IPS-18c (cell line): ENCODE measurements at regions not wholly inside any gene's neighbourhood (a gene's known extent, or its start where the extent isn't known, plus 50 kb on each side); places are given as distances from the start of the nearest gene placed in this dataset.

ENCODE experiments used
- H3K4me3 ChIP-seq: 2 replicates; pipeline ENCODE4 v1.7.0; 2013; ENCODE audit warnings: low read depth, mild to moderate bottlenecking, low read length, moderate library complexity; ENCODE audit not compliant: insufficient read depth
- H3K9me3 ChIP-seq: one replicate; pipeline ENCODE4 v1.6.1; 2013; ENCODE audit warnings: mild to moderate bottlenecking, low read length, moderate library complexity; ENCODE audit not compliant: control insufficient read depth, insufficient read depth

DNA sequence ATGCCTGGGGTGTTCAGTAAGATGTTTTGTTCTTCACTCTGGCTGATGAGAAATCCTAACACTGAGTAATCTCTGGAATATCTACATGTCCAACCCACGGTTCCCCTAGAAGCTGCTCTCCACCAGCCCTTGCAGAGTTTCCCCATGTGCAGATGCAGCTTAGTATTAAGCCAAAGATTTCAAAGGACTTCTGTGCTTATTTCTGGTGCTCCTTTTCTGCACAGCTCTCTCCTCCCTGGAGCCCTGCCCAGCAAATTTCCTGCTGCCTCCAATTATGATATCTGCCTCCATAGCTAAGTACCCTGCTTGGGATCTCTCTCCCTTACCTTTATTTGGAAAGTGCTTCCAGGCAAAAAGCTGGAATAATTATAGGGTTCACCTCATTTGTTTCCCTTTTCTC is 949.3 kb downstream of the BCL11A start:
- Histone ChIP-seq H3K9me3 (no peaks in the 10 kb centered on the region), H3K4me3 (no peak overlapping the region)

DNA sequence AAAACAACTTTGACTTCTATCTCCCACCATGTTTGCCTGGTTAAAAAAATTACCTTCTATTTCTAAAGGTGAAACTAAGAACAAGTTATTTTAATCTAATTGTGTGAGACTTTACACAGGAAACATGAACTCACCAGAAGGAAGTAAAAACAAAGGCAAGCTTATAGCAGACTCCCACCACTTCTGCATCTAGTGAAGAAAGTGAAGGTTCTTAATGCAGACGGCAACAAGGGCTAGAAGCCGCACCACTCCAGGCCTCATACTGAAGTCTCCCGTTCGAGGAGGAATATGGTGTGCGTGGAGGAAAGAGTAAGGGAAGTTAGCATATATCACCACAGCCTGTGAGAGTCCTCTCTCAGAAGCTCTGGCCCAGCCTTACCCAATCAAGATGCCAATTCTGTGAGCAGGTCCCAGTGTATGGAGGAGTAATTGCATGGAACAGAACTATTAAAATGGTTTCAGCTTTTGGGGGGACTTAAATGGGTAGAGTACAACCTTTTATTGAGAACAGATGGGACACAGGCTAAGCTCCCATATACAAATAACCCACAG is 958.7 kb downstream of the BCL11A start:
- H3K4me3 ChIP-seq, result no peak overlapping the region

DNA sequence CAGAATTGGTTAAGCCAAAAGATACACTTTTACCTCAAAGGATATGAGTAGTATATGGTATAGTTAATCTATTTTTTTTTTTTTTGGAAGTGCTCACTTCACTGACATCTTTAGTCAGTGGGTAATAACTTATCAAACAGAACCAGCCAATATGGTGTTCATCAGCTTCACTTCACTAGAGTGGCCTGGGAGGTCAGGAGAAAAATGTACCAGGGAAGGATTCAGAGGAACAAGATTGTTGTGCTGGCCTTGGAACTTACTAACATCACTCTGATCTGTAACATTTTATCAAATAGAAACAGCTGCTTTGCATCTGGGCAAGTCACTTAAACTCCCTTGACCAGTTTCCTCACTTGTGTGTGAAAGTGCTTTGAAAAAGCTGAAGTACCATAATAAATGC is 962.7 kb downstream of the BCL11A start:
- H3K9me3 ChIP-seq, result no peaks in the 10 kb centered on the region
- H3K4me3 ChIP-seq, result no peak overlapping the region

More for the DNA sequence above, 958.7 kb downstream of the BCL11A start:
- no peaks in the 10 kb centered on the region for H3K9me3 ChIP-seq

DNA sequence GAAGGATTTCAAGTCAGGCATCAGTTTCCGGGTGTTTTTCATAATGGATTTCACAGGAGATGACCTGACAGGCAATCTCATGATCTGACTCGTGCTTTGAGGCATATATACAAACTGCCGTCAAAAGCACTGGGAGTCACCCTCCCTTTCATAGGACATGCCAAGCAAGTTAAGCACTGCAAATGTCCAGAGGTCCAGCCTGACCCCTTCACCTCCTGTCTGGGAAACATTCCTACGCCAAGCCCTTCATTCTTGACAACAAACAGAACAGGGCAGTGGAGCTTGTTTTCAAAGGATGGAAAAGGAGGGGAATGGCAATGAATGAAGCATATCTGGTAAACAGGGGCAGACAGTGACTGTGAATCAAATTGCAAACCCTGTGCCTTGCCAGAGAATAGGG is 963.6 kb downstream of the BCL11A start:
- Histone ChIP-seq H3K9me3 (no peaks in the 10 kb centered on the region), H3K4me3 (no peak overlapping the region)

DNA sequence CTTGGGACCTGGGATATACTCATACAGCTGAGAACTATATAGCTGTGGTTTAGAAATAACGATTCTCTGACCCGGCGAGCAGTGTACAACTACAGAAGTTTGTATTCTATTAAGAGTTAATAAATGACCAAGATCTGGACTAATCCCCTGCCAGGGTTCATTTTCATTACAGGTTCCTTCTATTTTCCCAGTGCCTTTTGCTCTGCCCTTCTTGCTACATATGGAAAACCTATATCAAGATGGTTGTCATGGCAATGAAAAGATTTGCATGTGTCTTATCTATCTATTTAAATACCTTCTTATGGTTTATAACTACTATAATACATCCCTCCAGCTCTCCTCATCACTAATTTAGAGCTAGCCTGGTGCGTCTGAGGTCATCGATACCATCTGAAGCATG is 965.2 kb downstream of the BCL11A start:
- Histone ChIP-seq H3K4me3 (no peak overlapping the region), H3K9me3 (no peaks in the 10 kb centered on the region)

DNA sequence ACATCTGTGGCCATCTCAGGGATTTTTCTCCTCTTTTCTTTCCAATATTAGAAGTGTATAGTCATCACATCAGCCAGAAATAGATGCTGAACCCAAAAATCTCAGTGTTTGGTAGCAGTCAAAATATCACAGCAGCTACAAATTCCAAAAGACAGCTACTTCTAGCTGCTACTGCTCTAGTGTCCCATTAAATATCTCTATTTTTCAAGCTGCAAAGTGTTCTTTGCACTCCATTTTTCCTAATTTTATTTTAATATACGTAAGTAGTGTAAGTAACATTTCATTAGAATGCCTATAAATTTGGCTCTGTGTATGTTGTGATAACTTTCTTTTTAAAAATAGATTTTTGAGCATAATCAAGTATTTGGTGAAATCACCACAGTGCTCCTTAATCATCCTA is 967.3 kb downstream of the BCL11A start:
- no peak overlapping the region for H3K4me3 ChIP-seq
- no peaks in the 10 kb centered on the region for H3K9me3 ChIP-seq

DNA sequence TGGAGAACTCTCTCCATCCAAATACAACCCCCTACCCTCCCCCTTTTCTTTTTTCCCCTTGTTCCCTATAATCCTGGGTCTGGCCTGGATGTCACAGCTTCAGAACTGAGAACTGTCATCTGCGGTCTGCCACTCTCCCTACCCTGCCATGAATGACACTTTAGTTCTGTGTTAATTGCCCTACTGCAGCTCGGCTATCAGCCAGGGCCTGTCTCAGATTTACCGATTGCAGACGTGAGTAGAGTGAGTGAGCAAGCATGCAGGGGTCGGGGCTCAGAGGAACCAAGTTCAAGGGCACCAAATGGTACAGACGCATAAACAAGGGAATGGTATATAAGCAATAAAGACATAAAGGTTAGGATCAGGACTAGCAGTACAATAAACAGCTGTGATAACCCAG is 967.8 kb downstream of the BCL11A start:
- no peak overlapping the region for H3K4me3 ChIP-seq
- no peaks in the 10 kb centered on the region for H3K9me3 ChIP-seq

DNA sequence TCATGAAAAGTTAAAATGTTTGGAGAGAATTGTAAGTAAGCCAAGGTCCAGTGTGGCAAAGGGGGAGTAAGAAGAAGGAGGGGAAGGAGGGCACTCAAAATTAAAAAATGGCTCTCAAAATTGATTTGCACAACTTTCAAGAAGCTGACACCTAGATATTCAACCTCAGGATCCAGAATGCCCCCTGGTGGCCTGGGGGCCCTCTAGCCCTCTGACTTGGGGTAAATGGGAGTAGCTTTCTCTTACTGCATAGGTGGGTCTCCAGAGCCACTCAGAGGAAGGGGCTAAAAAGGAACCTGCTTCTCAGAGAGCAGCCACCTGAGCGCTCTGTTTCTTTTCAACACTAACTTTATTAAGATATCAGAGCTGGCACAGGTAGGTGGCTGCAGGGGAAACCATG is 968.5 kb downstream of the BCL11A start:
- Histone ChIP-seq H3K9me3 (no peaks in the 10 kb centered on the region), H3K4me3 (no peak overlapping the region)

DNA sequence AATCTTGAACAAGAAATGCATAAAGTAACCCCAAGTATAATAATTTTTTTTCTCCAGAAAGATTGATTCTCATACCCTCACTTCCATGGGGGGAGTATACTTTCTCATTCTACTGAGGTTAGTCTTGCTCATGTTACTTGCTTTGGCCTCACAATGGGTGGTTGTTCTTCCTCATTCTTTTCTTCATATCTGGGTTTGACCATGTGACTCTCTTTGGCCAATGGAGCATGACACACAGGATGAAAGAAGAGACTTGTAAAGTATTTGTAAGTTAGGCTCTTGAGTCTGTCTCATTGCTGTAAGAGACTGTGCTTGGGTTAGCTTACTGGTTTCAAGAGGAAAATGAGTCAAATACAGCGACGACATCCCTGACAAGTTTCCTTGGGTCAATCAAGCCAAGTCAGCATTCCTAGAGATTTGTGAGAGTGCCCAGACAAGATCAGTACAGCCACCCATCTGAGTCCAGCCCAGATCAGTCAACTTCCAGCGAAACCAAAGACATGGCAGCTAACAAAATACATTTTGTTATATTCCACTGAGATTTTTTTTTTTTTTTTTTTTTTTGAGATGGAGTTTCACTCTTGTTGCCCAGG is 970.2 kb downstream of the BCL11A start:
- Histone ChIP-seq H3K9me3 (no peaks in the 10 kb centered on the region), H3K4me3 (no peak overlapping the region)

DNA sequence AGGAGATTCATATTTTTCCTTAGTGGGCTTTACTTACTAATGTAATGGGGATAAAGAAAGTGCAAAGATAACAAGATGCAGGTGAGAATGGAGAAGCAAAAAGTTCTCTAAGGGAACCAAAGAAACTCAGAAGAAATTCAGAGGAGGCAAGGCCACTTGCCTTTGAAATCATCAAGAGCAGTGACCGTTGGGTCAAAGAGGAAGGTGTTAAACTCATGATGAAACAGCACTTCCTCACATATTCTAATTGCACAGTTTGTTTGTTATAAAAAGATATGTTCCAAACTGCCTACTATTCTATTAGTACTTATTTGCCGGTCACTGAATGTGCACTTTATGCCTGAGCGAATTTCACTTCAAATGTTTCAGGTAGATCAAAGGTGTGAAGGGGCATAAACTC is 975.1 kb downstream of the BCL11A start:
- H3K9me3 ChIP-seq, result no peaks in the 10 kb centered on the region
- no peak overlapping the region for H3K4me3 ChIP-seq

DNA sequence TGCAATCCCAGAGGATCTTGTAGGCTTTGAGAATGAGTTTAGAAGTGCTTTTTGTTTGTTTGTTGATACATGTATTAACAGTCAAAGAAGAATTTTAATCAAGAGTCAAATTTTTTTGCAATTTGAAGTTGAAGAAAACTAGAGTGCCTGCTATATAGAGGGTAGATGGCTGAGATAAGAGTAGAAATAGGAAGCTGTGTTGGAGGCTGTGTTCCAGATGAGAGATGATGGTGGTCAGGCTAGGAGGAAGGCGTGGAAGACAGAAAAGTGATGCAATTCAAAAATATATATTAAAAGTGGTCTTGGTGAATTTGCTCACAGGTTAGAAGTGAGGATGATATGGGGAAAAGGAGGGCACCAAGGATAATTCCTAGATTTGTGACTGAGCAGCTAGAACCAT is 978.3 kb downstream of the BCL11A start:
- Histone ChIP-seq H3K4me3 (no peak overlapping the region), H3K9me3 (no peaks in the 10 kb centered on the region)

DNA sequence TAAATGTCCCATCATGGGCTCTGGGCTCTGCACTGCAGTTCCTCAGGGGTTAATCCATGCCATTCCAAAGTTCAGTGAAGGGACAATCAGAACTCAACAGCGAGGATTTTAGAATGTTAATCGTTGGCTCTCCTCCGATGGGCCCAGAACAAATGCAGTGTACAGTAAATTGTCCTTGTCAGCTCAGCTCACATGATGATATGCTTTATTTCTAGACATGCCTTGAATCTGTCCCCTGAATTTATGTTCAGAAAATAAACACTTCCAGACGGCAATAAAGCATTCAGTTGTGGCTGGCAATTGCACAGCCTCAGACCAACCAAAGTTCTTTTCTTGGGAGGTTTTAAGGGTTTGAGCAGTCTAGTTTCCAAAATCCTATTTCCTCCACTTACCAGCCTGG is 981.2 kb downstream of the BCL11A start:
- Histone ChIP-seq H3K4me3 (no peak overlapping the region), H3K9me3 (no peaks in the 10 kb centered on the region)

DNA sequence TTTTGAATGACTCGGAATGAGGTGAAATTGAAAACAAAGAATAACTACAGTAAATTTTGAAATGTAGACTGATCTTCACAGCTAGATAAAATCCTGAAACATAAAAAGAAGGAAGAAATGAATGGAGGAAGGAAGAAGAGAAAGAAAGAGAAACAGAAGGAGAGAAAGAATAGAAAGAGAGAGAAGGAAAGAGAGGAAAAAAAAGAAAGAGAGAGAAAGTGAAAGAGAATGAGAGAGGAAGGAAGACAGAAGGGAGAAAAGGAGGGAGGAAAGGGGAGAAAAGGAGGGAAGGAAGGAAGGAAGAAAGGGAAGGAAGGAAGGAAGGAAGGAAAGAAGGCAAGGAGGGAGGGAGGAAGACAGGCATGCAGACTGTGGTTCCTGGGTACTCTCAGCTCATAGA is 982.6 kb downstream of the BCL11A start:
- Histone ChIP-seq H3K9me3 (no peaks in the 10 kb centered on the region), H3K4me3 (no peak overlapping the region)

DNA sequence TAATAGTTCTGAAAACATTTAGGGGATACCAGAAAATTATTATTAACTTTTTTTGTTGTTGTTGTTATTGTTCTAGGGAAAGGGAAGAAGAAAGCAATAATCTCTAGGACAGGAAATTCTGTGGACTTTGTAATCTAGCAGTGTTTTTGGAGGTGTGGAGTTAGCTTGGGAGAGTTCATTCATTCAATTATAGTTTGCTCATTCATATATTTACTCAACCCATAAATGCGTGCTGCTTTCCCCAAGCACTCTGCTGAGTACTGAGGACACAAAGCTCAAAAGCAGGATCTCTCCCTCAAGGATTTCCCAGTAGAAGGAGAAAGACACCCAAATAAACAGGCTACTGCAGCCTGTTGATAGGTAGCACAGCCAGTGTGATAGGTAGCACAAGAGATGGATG is 984.3 kb downstream of the BCL11A start:
- Histone ChIP-seq H3K9me3 (no peaks in the 10 kb centered on the region), H3K4me3 (no peak overlapping the region)

DNA sequence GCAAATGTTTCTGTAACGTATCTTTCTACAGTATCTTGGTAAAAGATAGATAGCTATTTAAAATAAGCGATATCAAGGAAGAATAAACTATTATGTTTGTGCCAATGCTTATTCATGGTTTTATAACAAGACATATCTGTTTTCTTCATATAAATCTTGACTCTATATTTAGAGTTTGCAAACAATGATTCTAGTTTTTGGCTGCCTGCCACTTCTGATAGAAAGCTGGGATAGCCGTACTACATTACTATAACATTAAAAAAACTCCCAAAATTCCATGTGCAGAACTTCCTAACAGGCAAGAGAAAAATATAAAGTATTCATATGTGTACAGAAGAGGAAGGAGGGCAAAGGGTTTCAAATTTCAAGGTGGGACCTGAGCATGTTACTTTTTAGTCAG is 985.0 kb downstream of the BCL11A start:
- Histone ChIP-seq H3K9me3 (no peaks in the 10 kb centered on the region), H3K4me3 (no peak overlapping the region)

DNA sequence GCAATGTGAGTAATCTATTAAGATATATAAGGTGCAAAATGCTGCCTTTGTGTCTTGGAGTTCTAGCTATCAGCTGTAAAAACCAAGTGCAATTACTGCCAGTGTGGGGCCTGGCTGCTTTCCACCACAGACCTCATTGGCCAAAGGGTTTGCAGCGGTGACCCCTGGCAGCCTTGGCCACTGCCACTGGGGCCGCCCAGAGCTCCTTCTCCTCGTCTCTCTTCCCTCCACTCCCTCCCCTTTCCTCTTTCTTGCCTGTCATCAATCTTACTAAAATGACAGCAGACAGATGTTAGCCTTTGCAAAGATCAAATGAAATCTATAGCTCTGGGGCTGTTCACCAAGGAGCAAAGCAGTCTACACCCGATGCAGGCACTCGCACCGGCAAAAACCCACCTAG is 986.3 kb downstream of the BCL11A start:
- no peak overlapping the region for H3K4me3 ChIP-seq

DNA sequence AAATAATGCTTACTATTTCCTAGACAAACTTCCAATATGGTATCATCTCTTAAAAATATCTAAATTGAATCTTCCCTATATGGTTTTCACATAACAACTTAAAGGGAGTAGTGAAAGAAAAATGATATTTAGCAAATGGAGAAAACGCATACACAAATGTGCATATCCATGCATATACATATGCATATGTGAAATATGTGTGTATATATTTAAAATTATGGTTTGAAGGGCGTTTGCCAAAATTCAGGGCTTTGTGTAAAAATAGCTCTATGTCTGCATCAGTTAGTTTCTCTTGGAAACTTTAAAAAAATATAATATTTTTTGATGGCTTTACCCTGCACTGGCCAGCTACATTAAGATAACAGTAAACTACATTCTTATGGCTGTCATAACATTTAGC is 986.7 kb downstream of the BCL11A start:
- Histone ChIP-seq H3K4me3 (no peak overlapping the region), H3K9me3 (no peaks in the 10 kb centered on the region)

More for the DNA sequence above, 986.3 kb downstream of the BCL11A start:
- no peaks in the 10 kb centered on the region for H3K9me3 ChIP-seq

DNA sequence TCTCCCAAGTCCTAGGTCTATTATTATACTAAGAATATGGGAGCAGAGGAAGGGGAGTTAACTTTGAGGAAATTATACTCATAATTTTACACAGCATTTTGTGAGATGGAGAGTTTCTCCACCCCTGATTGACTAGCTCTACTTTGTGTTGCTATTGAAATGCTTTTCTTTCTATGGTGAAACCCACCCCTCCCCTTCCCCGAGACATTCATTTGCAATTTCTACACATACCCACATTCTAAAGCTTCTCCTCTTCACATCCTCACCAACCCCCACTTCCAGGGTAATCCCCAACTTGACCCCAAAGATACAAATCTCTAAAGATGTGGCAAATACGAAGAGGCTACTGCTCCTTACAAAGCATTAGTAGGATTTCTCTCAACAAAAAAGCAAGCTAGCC is 992.2 kb downstream of the BCL11A start:
- H3K9me3 ChIP-seq, result no peaks in the 10 kb centered on the region
- no peak overlapping the region for H3K4me3 ChIP-seq

DNA sequence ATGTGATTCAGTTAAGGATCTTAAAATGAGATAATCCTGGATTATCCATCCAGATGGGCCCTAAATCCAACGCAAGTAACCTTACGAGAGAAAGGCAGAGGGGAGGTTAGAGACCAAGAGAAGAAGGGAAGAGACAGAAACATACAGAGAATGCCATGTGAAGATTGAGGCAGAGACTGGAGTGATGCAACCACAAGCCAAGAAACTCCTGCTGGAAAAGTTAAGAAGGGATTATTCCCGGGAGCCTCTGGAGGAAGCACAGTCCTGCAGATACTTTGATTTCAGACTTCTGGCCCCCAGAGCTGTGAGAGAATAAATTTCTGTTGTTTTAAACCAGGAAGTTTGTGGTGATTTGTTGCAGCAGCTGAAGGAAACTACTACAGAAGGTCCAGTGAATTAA is 992.7 kb downstream of the BCL11A start:
- no peak overlapping the region for H3K4me3 ChIP-seq
- H3K9me3 ChIP-seq, result no peaks in the 10 kb centered on the region
